Esophagus squamous epithelium (tissue), 4 donors: ENCODE measurements at regions not wholly inside any gene's neighbourhood (a gene's known extent, or its start where the extent isn't known, plus 50 kb on each side); places are given as distances from the start of the nearest gene placed in this dataset.

Experiments used
- POLR2A ChIP-seq, 4 donors: fragments of 450-650 bp; IDR thresholded peaks; one replicate each; pipeline ENCODE4 v1.6.1; 2017; ENCODE audit warnings: antibody characterized with exemption in 4 of 4, mild to moderate bottlenecking in 4 of 4, moderate library complexity in 3 of 4
- TF ChIP-seq, protein P1 (sequence below), 6 experiments: fragments of 450-650 bp in 4 of 6; fragments of 200-600 bp in 2 of 6; sonication (generic) in 2 of 6; IDR thresholded peaks; one replicate each; pipeline ENCODE4 v1.5.1; 2016 to 2019; ENCODE audit warnings: antibody characterized with exemption in 6 of 6, mild to moderate bottlenecking in 4 of 6, moderate library complexity in 4 of 6

DNA sequence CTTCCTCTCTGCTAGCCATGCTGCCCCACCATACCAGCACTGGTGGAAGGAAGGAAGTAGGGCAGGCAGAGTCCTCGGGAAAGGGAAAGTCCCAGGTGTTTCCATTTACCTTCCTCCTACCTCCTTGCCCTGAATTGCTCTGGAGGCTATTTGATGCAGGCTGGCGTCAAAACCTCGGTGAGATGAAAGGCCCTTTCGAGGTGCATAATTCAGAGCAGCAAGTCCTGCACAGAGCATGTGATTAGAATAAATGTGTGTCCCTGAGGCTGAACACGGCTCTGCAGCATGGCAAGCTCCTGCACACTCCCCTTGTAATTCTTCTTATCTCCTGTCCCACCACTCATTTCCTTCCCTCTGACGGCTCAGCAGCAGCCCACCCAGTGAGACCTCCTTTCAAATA is 98.7 kb upstream of the LRFN2 start:
- TF ChIP-seq POLR2A (IDR thresholded peaks at IDR 0.05) = no peak
- TF ChIP-seq, protein P1, sequence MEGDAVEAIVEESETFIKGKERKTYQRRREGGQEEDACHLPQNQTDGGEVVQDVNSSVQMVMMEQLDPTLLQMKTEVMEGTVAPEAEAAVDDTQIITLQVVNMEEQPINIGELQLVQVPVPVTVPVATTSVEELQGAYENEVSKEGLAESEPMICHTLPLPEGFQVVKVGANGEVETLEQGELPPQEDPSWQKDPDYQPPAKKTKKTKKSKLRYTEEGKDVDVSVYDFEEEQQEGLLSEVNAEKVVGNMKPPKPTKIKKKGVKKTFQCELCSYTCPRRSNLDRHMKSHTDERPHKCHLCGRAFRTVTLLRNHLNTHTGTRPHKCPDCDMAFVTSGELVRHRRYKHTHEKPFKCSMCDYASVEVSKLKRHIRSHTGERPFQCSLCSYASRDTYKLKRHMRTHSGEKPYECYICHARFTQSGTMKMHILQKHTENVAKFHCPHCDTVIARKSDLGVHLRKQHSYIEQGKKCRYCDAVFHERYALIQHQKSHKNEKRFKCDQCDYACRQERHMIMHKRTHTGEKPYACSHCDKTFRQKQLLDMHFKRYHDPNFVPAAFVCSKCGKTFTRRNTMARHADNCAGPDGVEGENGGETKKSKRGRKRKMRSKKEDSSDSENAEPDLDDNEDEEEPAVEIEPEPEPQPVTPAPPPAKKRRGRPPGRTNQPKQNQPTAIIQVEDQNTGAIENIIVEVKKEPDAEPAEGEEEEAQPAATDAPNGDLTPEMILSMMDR (IDR thresholded peaks at IDR 0.05) = no peak
